ENCODE measurements at regions not wholly inside any gene's neighbourhood (a gene's known extent, or its start where the extent isn't known, plus 50 kb on each side); places are given as distances from the start of the nearest gene placed in this dataset.
A peak's percentile ranks its signal among the peaks of the same experiment; 100 is the strongest.
"Not testable (repeated sequence)": the region's sequence is repeated elsewhere in the genome, so short reads cannot be mapped to it uniquely, and the experiment has no call there.

- TF ChIP-seq POLR2A (IDR thresholded peaks at IDR 0.05; ENCODE audit: low read depth, low read length) (no peak), TAF1 (IDR thresholded peaks at IDR 0.05; ENCODE audit: borderline replicate concordance, low read depth, low read length) (no peak), POLR2AphosphoS5 (IDR thresholded peaks at IDR 0.05; ENCODE audit: low read depth, low read length) (no peak)
- FAIRE-seq (no peak), DNase-seq (ENCODE audit: insufficient read length) (no peak)
Observed at GRCh38 chr6:150299873-150300485, 68.8 kb upstream of the IYD start.

- TF ChIP-seq POLR2A (IDR thresholded peaks at IDR 0.05; ENCODE audit: low read depth, low read length) (no peak), POLR2AphosphoS5 (IDR thresholded peaks at IDR 0.05; ENCODE audit: low read depth, low read length) (no peak), TAF1 (IDR thresholded peaks at IDR 0.05; ENCODE audit: borderline replicate concordance, low read depth, low read length) (no peak)
- FAIRE-seq (no peak), DNase-seq (ENCODE audit: insufficient read length) (peak; percentile 10)
Observed at GRCh38 chr6:150301846-150302519, 66.8 kb upstream of the IYD start.

GRCh38 chr6:150302520-150303176, 66.2 kb upstream of the IYD start:
- FAIRE-seq = no peak
- no peak for TF ChIP-seq POLR2AphosphoS5 (IDR thresholded peaks at IDR 0.05; ENCODE audit: low read depth, low read length)
- no peak for TF ChIP-seq POLR2A (IDR thresholded peaks at IDR 0.05; ENCODE audit: low read depth, low read length)
- TF ChIP-seq TAF1 (IDR thresholded peaks at IDR 0.05; ENCODE audit: borderline replicate concordance, low read depth, low read length) = no peak
- DNase-seq (ENCODE audit: insufficient read length) = no peak

- FAIRE-seq = no peak
- TF ChIP-seq TAF1 (IDR thresholded peaks at IDR 0.05; ENCODE audit: borderline replicate concordance, low read depth, low read length) (no peak), POLR2A (IDR thresholded peaks at IDR 0.05; ENCODE audit: low read depth, low read length) (no peak), POLR2AphosphoS5 (IDR thresholded peaks at IDR 0.05; ENCODE audit: low read depth, low read length) (no peak)
- no peak for DNase-seq (ENCODE audit: insufficient read length)
Observed at GRCh38 chr6:150303256-150303655, 65.6 kb upstream of the IYD start.

GRCh38 chr6:150304429-150304828, 64.4 kb upstream of the IYD start:
- FAIRE-seq = no peak
- TF ChIP-seq POLR2A (IDR thresholded peaks at IDR 0.05; ENCODE audit: low read depth, low read length) (no peak), TAF1 (IDR thresholded peaks at IDR 0.05; ENCODE audit: borderline replicate concordance, low read depth, low read length) (no peak), POLR2AphosphoS5 (IDR thresholded peaks at IDR 0.05; ENCODE audit: low read depth, low read length) (no peak)

GRCh38 chr6:150306290-150306689, 62.5 kb upstream of the IYD start:
- DNase-seq (ENCODE audit: insufficient read length) (no peak), FAIRE-seq (no peak)
- no peak for TF ChIP-seq POLR2AphosphoS5 (IDR thresholded peaks at IDR 0.05; ENCODE audit: low read depth, low read length)

More at GRCh38 chr6:150304429-150304828, 64.4 kb upstream of the IYD start:
- DNase-seq (ENCODE audit: insufficient read length) = no peak

- no peak for FAIRE-seq
- no peak for DNase-seq (ENCODE audit: insufficient read length)
- TF ChIP-seq POLR2A (IDR thresholded peaks at IDR 0.05; ENCODE audit: low read depth, low read length) = no peak
- TF ChIP-seq TAF1 (IDR thresholded peaks at IDR 0.05; ENCODE audit: borderline replicate concordance, low read depth, low read length) = no peak
- no peak for TF ChIP-seq POLR2AphosphoS5 (IDR thresholded peaks at IDR 0.05; ENCODE audit: low read depth, low read length)
Observed at GRCh38 chr6:150307520-150307919, 61.3 kb upstream of the IYD start.

GRCh38 chr6:150308812-150309645, 59.8 kb upstream of the IYD start:
- TF ChIP-seq POLR2AphosphoS5 (IDR thresholded peaks at IDR 0.05; ENCODE audit: low read depth, low read length) (no peak), POLR2A (IDR thresholded peaks at IDR 0.05; ENCODE audit: low read depth, low read length) (no peak), TAF1 (IDR thresholded peaks at IDR 0.05; ENCODE audit: borderline replicate concordance, low read depth, low read length) (no peak)
- FAIRE-seq (no peak), DNase-seq (ENCODE audit: insufficient read length) (no peak)

- FAIRE-seq = no peak
- TF ChIP-seq POLR2AphosphoS5 (IDR thresholded peaks at IDR 0.05; ENCODE audit: low read depth, low read length) (no peak), TAF1 (IDR thresholded peaks at IDR 0.05; ENCODE audit: borderline replicate concordance, low read depth, low read length) (no peak)
Observed at GRCh38 chr6:150310539-150310938, 58.3 kb upstream of the IYD start.

GRCh38 chr6:150311149-150311944, 57.5 kb upstream of the IYD start:
- DNase-seq (ENCODE audit: insufficient read length); FAIRE-seq: not testable (repeated sequence)

More at GRCh38 chr6:150310539-150310938, 58.3 kb upstream of the IYD start:
- DNase-seq (ENCODE audit: insufficient read length) = no peak

GRCh38 chr6:150312395-150312794, 56.4 kb upstream of the IYD start:
- DNase-seq (ENCODE audit: insufficient read length) (no peak), FAIRE-seq (no peak)
- no peak for TF ChIP-seq POLR2A (IDR thresholded peaks at IDR 0.05; ENCODE audit: low read depth, low read length)
- no peak for TF ChIP-seq POLR2AphosphoS5 (IDR thresholded peaks at IDR 0.05; ENCODE audit: low read depth, low read length)
- TF ChIP-seq TAF1 (IDR thresholded peaks at IDR 0.05; ENCODE audit: borderline replicate concordance, low read depth, low read length) = no peak

All from GM12892 (cell line).